SH-SY5Y (cell line): ENCODE measurements at regions not wholly inside any gene's neighbourhood (a gene's known extent, or its start where the extent isn't known, plus 50 kb on each side); places are given as distances from the start of the nearest gene placed in this dataset.

Source experiments
- GATA2 ChIP-seq: IDR thresholded peaks from 2 replicates; pipeline ENCODE4 v1.6.1; 2011; ENCODE audit warnings: mild to moderate bottlenecking, low read depth, low read length
- GATA3 ChIP-seq: IDR thresholded peaks from 2 replicates; pipeline ENCODE4 v1.6.1; 2011; ENCODE audit warnings: low read depth, mild to moderate bottlenecking, low read length, moderate library complexity

GRCh38 chr9:118618849-118619248 is 750.4 kb downstream of the BRINP1 start:
- TF ChIP-seq GATA2 (no peak), GATA3 (no peak)
